ENCODE measurements at regions not wholly inside any gene's neighbourhood (a gene's known extent, or its start where the extent isn't known, plus 50 kb on each side); places are given as distances from the start of the nearest gene placed in this dataset.

GRCh38 chr7:25953859-25954258, 198.1 kb upstream of the NFE2L3 start:
- TF ChIP-seq YY1 (IDR thresholded peaks at IDR 0.05; ENCODE audit: insufficient read depth, insufficient read length) (no peak), SUZ12 (IDR thresholded peaks at IDR 0.05; ENCODE audit: extremely low read depth, insufficient read depth, insufficient read length) (no peak)

All from NT2/D1 (cell line).